GM19238 (cell line): ENCODE measurements at regions not wholly inside any gene's neighbourhood (a gene's known extent, or its start where the extent isn't known, plus 50 kb on each side); places are given as distances from the start of the nearest gene placed in this dataset.
"Not testable (repeated sequence)": the region's sequence is repeated elsewhere in the genome, so short reads cannot be mapped to it uniquely, and the experiment has no call there.

Experiments
- DNase-seq: peaks from one replicate; pipeline ENCODE4 v3.0.0; 2011; ENCODE audit warnings: low spot score; ENCODE audit not compliant: insufficient read length

DNA sequence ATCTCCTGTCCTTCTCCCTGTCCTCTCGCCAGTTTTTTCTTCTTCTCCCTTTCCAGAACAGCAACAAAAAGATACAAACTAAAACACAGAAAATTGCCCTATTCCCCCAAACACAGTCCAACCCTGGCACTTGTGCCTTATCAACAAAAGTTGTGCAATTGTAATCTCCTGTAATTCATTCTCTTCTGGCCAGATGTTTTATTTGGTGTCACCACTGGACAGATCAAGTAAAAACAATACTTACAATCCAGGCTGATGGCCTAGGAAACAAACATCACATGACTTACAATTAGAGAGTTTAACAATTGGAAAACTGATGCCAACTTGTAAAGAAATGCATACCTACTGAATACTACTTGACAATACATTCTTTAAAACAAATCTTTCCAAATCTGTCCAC lies 231.6 kb downstream of the ETV1 start:
- DNase-seq: no peak

DNA sequence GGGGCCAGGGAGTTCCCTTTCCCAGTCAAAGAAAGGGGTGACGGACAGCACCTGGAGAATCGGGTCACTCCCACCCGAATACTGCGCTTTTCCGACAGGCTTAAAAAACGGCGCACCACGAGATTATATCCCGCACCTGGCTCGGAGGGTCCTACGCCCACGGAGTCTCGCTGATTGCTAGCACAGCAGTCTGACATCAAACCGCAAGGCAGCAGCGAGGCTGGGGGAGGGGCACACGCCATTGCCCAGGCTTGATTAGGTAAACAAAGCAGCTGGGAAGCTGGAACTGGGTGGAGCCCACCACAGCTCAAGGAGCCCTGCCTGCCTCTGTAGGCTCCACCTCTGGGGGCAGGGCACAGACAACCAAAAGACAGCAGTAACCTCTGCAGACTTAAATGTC lies 223.6 kb downstream of the ETV1 start:
- DNase-seq: not testable (repeated sequence)

DNA sequence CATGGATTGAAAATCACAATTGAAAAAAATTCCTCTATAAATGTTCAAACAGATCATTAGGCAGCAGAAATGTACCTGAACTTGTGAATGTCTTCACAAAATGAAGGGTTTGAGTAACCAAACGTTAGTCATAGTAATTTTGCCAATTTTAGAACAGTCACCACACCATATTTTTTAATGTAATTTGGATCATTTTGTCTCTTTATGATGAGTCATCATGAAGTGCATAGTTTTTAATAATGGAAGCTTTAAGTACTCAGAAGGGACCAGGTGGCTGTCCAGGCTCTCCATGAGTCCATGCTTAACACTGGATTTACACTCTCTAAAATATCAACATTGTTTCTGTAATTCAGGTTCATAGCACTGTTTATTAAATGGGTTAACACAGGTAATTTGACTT lies 219.2 kb downstream of the ETV1 start:
- no peak for DNase-seq

- no peak for DNase-seq
These were observed 214.5 kb downstream of the ETV1 start for GRCh38 chr7:13774976-13775375.

- DNase-seq: no peak
These were observed 212.2 kb downstream of the ETV1 start for GRCh38 chr7:13777242-13777641.

DNA sequence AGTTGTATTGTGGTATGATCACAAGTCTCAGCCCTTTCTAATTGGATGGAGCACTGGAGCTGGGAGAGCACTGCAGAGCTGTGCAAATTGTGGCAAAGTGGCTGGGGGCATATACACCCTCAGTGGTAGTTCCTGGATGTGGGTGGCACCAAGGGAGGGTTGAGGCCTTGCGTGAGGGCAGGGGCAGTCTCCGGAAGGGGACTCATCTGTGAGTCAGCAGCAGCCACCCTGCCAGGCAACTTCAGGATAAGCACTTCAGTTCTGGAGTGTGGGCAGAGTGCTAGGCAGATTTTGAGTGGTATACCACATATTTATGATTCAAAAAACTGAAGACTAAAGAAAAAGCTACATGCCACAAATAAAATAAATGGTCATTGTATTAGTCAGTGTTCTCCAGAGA lies 210.5 kb downstream of the ETV1 start:
- DNase-seq: no peak

- DNase-seq: no peak
These were observed 198.9 kb downstream of the ETV1 start for GRCh38 chr7:13790611-13791010.

GRCh38 chr7:13792208-13792607 lies 197.3 kb downstream of the ETV1 start:
- DNase-seq: no peak

DNA sequence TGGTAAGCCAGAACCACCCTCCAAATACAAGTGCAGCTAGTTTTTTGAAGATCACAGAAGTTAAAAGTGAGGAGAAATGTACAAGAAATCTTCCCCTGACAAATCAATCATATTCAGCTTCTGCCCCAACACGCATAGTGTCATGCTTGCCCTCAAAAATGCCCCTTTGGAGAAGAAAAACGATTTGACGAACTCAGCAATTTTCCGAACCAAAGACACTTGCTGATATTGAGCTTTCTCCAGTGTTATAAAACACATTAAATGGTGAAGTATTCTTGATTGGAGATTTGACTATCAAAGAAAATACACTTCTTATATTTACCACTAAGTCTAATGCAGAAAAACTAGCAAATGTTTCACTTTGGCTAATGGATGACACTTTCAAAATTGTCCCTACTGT lies 195.5 kb downstream of the ETV1 start:
- DNase-seq: no peak

DNA sequence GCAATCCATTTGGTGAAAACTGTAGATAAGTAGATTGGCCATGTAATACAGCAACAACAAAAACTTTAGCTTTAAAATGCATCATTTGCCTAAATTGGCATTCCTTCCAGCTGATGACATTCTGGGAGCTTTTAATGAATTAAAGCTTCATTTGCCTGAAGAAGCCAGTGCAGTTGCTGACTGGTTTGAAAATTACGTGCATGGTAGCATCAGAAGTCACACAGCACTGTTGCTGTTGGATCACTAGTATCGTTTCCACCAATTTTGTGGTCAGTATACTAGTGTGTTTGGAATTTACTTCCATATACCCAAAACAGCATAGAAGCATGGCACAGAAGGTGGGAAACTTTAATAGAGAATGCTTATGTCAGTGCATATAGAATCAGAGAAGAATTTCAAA lies 194.9 kb downstream of the ETV1 start:
- no peak for DNase-seq

GRCh38 chr7:13797545-13797944 lies 191.9 kb downstream of the ETV1 start:
- no peak for DNase-seq

DNA sequence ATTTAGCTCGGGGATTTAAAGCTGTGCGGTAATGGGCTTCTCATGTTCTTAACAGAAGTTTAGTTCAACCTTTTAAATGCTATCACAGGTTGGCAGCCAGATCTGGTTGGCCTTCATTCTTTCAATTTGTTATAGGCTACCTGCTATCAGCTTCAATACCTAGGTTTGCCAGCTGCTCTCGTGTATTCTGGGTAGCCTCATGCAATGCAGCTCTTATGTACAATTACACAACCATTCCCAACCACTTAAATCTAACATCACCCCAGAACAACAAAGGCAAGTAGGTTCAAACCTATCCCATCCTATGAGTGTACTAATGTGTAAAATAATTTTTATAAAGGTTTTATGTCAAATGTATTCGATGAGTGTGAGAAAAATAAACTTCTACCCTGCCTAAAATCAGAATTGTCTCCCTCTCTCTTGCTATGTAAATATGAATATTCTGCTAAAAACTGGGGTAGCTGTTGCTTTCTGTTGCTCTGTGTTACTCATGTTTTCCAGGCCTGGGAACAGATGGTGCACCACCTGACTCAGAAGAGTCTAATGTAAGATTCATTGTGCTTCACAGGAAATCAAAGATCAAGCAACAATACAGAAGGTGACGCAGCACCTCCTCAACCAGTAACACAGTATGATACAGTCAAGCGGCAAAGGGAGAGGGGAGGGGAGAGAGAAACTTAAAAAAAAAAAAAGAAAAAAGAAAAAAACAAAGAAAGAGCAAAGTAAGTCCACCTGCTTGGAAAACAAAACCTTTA lies 188.6 kb downstream of the ETV1 start:
- no peak for DNase-seq

GRCh38 chr7:13801669-13802068 lies 187.8 kb downstream of the ETV1 start:
- DNase-seq: no peak

GRCh38 chr7:13802651-13803050 lies 186.8 kb downstream of the ETV1 start:
- DNase-seq: no peak

DNA sequence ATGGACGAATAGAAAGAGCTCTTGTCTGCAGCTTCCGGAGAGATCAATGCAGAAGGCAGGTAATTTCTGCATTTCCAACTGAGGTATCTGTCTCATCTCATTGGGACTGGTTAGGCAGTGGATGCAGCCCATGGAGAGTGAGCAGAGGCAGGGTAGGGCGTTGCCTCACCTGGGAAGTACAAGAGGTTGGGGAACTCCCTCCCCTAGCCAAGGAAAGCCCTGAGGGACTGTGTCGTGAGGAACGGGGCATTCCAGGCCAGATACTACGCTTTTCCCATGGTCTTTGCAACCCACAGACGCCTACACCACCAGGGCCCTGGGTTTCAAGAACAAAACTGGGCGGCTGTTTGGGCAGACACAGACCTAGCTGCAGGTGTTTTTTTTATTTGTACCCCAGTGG lies 186.3 kb downstream of the ETV1 start:
- DNase-seq: no peak

DNA sequence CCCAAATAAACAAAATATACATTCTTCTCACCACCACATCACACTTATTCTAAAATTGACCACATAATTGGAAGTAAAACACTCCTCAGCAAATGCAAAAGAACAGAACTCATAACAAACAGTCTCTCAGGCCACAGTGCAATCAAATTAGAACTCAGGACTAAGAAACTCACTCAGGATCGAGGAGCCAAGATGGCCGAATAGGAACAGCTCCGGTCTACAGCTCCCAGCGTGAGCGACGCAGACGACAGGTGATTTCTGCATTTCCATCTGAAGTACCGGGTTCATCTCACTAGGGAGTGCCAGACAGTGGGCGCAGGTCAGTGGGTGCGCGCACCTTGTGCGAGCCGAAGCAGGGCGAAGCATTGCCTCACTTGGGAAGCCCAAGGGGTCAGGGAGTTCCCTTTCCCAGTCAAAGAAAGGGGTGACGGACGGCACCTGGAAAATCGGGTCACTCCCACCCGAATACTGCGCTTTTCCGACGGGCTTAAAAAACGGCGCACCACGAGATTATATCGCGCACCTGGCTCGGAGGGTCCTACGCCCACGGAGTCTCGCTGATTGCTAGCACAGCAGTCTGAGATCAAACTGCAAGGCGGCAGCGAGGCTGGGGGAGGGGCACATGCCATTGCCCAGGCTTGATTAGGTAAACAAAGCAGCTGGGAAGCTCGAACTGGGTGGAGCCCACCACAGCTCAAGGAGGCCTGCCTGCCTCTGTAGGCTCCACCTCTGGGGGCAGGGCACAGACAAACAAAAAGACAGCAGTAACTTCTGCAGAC lies 183.2 kb downstream of the ETV1 start:
- DNase-seq: not testable (repeated sequence)

GRCh38 chr7:13817230-13817629 lies 172.2 kb downstream of the ETV1 start:
- not testable (repeated sequence) for DNase-seq

DNA sequence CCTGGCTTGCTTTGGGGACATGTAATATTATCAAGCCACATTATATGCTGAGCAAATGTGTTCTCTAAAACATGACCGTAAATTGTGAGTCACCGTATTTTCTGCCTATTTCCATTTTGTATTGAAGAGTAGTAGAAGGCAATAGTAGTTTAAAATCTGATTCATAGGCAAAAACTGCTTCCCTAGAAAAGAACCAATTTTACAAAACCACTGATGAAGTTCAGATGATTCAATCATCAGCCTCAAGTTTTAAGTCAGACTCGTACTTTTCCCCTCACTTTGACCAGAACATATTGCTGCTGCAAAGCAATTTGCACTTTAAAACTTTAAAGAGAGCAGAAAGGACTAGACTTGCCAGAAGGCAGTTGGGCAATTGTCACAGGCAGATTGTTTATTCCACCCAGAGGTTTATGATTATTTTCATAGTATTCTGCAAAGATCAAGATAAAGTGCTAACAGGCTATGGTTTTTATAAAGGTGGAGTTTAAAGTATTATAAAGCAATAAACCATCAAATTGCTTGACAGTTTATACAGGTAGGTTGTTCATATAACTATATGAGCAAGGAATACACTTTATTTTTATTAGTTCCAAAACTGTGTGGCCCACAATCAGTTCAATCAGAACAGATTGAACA lies 168.2 kb downstream of the ETV1 start:
- no peak for DNase-seq

DNA sequence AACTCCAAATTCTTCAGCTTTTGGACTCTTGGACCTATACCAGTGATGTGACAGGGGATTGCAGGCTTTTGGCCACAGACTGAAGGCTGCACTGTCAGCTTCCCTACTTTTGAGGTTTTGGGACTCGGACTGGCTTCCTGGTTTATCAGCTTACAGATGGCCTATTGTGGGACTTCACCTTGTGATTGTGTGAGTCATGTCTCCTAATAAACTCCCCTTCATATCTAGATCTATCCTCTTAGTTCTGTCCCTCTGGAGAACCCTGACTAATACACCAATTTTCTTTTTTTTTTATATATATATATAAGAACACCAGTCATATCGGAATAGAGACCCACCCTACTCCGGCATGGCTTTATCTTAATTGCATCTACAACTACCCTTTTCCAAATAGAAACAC lies 166.8 kb downstream of the ETV1 start:
- no peak for DNase-seq

- no peak for DNase-seq
These were observed 162.7 kb downstream of the ETV1 start for GRCh38 chr7:13826752-13827151.

DNA sequence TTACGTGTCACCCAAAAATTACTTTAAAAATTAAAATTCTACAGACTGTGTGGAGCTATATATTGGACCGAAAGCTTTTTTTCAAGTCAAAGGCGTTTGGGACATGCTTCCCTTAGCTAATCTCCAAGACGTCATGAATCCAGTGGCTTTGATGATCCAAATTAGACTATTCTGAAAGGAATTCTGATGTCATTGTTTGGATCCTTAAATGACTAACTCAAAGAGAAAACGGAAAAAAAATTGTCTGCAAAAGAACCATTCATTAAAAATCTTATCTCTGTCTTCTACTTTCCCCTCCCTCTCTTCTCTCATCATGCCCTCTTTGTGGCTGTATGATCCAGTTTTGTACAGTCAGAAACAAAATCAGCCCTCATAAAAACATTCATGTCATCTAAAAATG lies 161.8 kb downstream of the ETV1 start:
- no peak for DNase-seq

- no peak for DNase-seq
These were observed 160.2 kb downstream of the ETV1 start for GRCh38 chr7:13829231-13829630.
